OCI-LY1 (cell line): ENCODE measurements at regions not wholly inside any gene's neighbourhood (a gene's known extent, or its start where the extent isn't known, plus 50 kb on each side); places are given as distances from the start of the nearest gene placed in this dataset.

Source experiments
- CTCF ChIP-seq: fragments of 200-600 bp; sonication (generic), shearing (Covaris generic); IDR thresholded peaks from 2 replicates; pipeline ENCODE4 v1.5.1; 2017; ENCODE audit warnings: mild to moderate bottlenecking, antibody characterized with exemption, low read length, moderate library complexity, mixed read lengths
- EZH2 ChIP-seq: fragments of 200-600 bp; sonication (generic), shearing (Covaris generic); IDR thresholded peaks from 2 replicates; pipeline ENCODE4 v1.8.0; 2017; ENCODE audit warnings: borderline replicate concordance, mixed run types, mild to moderate bottlenecking, antibody characterized with exemption, low read length, moderate library complexity, mixed read lengths

GRCh38 chr3:6492306-6492705 is 368.6 kb upstream of the GRM7 start:
- TF ChIP-seq EZH2 (no peak), CTCF (no peak)
